HepG2 (cell line): ENCODE measurements at regions not wholly inside any gene's neighbourhood (a gene's known extent, or its start where the extent isn't known, plus 50 kb on each side); places are given as distances from the start of the nearest gene placed in this dataset.

Experiments
- CBFB ChIP-seq: sonication (generic); formaldehyde crosslinking; IDR thresholded peaks from 2 replicates; pipeline ENCODE4 v1.4.0; 2020; ENCODE audit warnings: missing genetic modification reagents
- CENPT ChIP-seq: sonication (generic); formaldehyde crosslinking; IDR thresholded peaks from 2 replicates; pipeline ENCODE4 v1.8.0; 2022; ENCODE audit warnings: low read depth, mild to moderate bottlenecking, moderate library complexity, missing genetic modification reagents
- CSRNP1 ChIP-seq: sonication (generic); formaldehyde crosslinking; IDR thresholded peaks from 2 replicates; pipeline ENCODE4 v1.8.1; 2023; ENCODE audit warnings: mild to moderate bottlenecking, missing genetic modification reagents
- CSRNP2 ChIP-seq: sonication (generic); formaldehyde crosslinking; conservative IDR thresholded peaks from 2 replicates; pipeline ENCODE4 v1.8.0; 2022; ENCODE audit warnings: low read depth, missing genetic modification reagents
- HINFP ChIP-seq: sonication (generic); formaldehyde crosslinking; IDR thresholded peaks from 2 replicates; pipeline ENCODE4 v1.4.0; 2020; ENCODE audit warnings: low read depth, mild to moderate bottlenecking, missing genetic modification reagents
- HOMEZ ChIP-seq: IDR thresholded peaks from 2 replicates; pipeline ENCODE4 v1.6.1; 2016; ENCODE audit warnings: low read depth
- NFE2L1 ChIP-seq: sonication (generic); formaldehyde crosslinking; IDR thresholded peaks from 2 replicates; pipeline ENCODE4 v1.4.0; 2020; ENCODE audit warnings: missing genetic modification reagents, mild to moderate bottlenecking, borderline replicate concordance
- NFYB ChIP-seq: sonication (generic); formaldehyde crosslinking; IDR thresholded peaks from 2 replicates; pipeline ENCODE4 v1.4.0; 2020; ENCODE audit warnings: missing genetic modification reagents
- RARA ChIP-seq: IDR thresholded peaks from 2 replicates; pipeline ENCODE4 v1.6.1; 2016; ENCODE audit warnings: missing genetic modification reagents, missing compliant biosample characterization
- SIX1 ChIP-seq: sonication (generic); formaldehyde crosslinking; IDR thresholded peaks from 2 replicates; pipeline ENCODE4 v1.4.0; 2020; ENCODE audit warnings: missing genetic modification reagents, borderline replicate concordance
- SP5 ChIP-seq: IDR thresholded peaks from 2 replicates; pipeline ENCODE4 v1.6.1; 2016; ENCODE audit warnings: low read depth, borderline replicate concordance
- SRSF1 ChIP-seq: fragments of 200-400 bp; formaldehyde crosslinking; optimal IDR thresholded peaks from 2 replicates; pipeline ENCODE3; 2017; ENCODE audit warnings: mild to moderate bottlenecking, low read depth, low read length, moderate library complexity
- TFDP1 ChIP-seq: IDR thresholded peaks from 2 replicates; pipeline ENCODE4 v1.6.1; 2016; ENCODE audit warnings: missing compliant biosample characterization, missing genetic modification reagents, borderline replicate concordance
- THAP11 ChIP-seq: IDR thresholded peaks from 2 replicates; pipeline ENCODE4 v1.6.1; 2016; ENCODE audit warnings: missing biosample characterization, missing genetic modification reagents
- YY1 ChIP-seq: IDR thresholded peaks from 2 replicates; pipeline ENCODE4 v1.6.1; 2011; ENCODE audit warnings: low read length, low read depth, moderate library complexity, mild to moderate bottlenecking; ENCODE audit not compliant: insufficient read depth, insufficient replicate concordance
- ZNF24 ChIP-seq: fragments of 450-650 bp; IDR thresholded peaks from 2 replicates; pipeline ENCODE4 v1.6.1; 2017; ENCODE audit warnings: antibody characterized with exemption, mild to moderate bottlenecking
- ZNF660 ChIP-seq: sonication (generic); formaldehyde crosslinking; IDR thresholded peaks from 2 replicates; pipeline ENCODE4 v1.5.1; 2020; ENCODE audit warnings: mild to moderate bottlenecking, low read depth, missing genetic modification reagents, borderline replicate concordance
- ZNF788 ChIP-seq: sonication (generic); formaldehyde crosslinking; IDR thresholded peaks from 2 replicates; pipeline ENCODE4 v1.5.0; 2020; ENCODE audit warnings: mild to moderate bottlenecking, missing genetic modification reagents, borderline replicate concordance
- ZSCAN22 ChIP-seq: sonication (generic); formaldehyde crosslinking; IDR thresholded peaks from 2 replicates; pipeline ENCODE4 v1.4.0; 2020; ENCODE audit warnings: mild to moderate bottlenecking, missing genetic modification reagents
- TF ChIP-seq, protein P1 (sequence below): sonication (generic); formaldehyde crosslinking; IDR thresholded peaks from 2 replicates; pipeline ENCODE4 v1.8.1; 2022; ENCODE audit warnings: low read depth, mild to moderate bottlenecking, missing genetic modification reagents

GRCh38 chr6:26187981-26188635 is 100.9 kb downstream of the HFE start (continued):
- no peak for TF ChIP-seq CSRNP1 (CRISPR knock-in tag)
- TF ChIP-seq CENPT = no peak
- TF ChIP-seq SP5 (CRISPR knock-in tag) = 0 out of 2 replicates have a peak, but pooled peaks have one; percentile 29
- peak; percentile 14 for TF ChIP-seq YY1
- no peak for TF ChIP-seq HOMEZ (CRISPR knock-in tag)
- no peak for TF ChIP-seq NFYB (CRISPR knock-in tag)
- TF ChIP-seq SIX1 (CRISPR knock-in tag) = no peak
- TF ChIP-seq HINFP (CRISPR knock-in tag) = no peak
- TF ChIP-seq TFDP1 (CRISPR knock-in tag) = peak; percentile 73
- no peak for TF ChIP-seq CBFB (CRISPR knock-in tag)
- TF ChIP-seq RARA (CRISPR knock-in tag) = no peak
- no peak for TF ChIP-seq SRSF1
- no peak for TF ChIP-seq CSRNP2 (CRISPR knock-in tag)
- no peak for TF ChIP-seq ZNF660 (CRISPR knock-in tag)
- TF ChIP-seq ZSCAN22 (CRISPR knock-in tag) = no peak
- TF ChIP-seq ZNF24 = no peak
- TF ChIP-seq, protein P1, sequence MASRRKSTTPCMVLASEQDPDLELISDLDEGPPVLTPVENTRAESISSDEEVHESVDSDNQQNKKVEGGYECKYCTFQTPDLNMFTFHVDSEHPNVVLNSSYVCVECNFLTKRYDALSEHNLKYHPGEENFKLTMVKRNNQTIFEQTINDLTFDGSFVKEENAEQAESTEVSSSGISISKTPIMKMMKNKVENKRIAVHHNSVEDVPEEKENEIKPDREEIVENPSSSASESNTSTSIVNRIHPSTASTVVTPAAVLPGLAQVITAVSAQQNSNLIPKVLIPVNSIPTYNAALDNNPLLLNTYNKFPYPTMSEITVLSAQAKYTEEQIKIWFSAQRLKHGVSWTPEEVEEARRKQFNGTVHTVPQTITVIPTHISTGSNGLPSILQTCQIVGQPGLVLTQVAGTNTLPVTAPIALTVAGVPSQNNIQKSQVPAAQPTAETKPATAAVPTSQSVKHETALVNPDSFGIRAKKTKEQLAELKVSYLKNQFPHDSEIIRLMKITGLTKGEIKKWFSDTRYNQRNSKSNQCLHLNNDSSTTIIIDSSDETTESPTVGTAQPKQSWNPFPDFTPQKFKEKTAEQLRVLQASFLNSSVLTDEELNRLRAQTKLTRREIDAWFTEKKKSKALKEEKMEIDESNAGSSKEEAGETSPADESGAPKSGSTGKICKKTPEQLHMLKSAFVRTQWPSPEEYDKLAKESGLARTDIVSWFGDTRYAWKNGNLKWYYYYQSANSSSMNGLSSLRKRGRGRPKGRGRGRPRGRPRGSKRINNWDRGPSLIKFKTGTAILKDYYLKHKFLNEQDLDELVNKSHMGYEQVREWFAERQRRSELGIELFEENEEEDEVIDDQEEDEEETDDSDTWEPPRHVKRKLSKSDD (CRISPR knock-in tag) = 0 out of 2 replicates have a peak, but pooled peaks have one; percentile 11
- TF ChIP-seq ZNF788 (CRISPR knock-in tag) = no peak
- no peak for TF ChIP-seq THAP11
- no peak for TF ChIP-seq NFE2L1 (CRISPR knock-in tag)
